Astrocyte (in vitro differentiated cells and primary cell): ENCODE measurements at regions not wholly inside any gene's neighbourhood (a gene's known extent, or its start where the extent isn't known, plus 50 kb on each side); places are given as distances from the start of the nearest gene placed in this dataset.

Experiments used
- EZH2 ChIP-seq: IDR thresholded peaks from 2 replicates; pipeline ENCODE4 v1.6.1; 2012; ENCODE audit warnings: mild to moderate bottlenecking, low read length, inconsistent platforms; ENCODE audit not compliant: insufficient read depth
- TF ChIP-seq, protein P1 (sequence below): IDR thresholded peaks from 2 replicates; pipeline ENCODE4 v1.5.1; 2011; ENCODE audit warnings: low read depth, mild to moderate bottlenecking, inconsistent platforms, low read length, moderate library complexity; ENCODE audit not compliant: insufficient read depth

DNA sequence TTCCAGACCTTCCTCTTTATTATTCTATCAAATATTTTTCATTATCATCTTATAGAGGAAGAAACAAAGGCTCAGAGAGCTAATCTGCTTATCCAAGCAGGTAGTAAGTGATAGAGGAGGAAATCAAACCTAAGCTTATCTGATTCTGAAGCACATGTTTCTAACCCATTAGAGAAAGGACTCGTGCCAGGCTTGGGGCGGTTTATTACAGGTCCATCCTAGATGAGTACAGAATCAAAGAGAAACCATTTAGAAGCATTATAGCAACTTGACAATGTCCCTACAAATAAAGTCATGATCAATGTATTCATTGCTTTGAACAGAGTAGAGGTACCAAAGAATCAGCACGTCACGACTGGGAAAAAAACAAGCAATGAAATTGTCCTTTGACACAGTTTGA lies 303.0 kb downstream of the CYRIA start:
- TF ChIP-seq, protein P1, sequence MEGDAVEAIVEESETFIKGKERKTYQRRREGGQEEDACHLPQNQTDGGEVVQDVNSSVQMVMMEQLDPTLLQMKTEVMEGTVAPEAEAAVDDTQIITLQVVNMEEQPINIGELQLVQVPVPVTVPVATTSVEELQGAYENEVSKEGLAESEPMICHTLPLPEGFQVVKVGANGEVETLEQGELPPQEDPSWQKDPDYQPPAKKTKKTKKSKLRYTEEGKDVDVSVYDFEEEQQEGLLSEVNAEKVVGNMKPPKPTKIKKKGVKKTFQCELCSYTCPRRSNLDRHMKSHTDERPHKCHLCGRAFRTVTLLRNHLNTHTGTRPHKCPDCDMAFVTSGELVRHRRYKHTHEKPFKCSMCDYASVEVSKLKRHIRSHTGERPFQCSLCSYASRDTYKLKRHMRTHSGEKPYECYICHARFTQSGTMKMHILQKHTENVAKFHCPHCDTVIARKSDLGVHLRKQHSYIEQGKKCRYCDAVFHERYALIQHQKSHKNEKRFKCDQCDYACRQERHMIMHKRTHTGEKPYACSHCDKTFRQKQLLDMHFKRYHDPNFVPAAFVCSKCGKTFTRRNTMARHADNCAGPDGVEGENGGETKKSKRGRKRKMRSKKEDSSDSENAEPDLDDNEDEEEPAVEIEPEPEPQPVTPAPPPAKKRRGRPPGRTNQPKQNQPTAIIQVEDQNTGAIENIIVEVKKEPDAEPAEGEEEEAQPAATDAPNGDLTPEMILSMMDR = no peak
- no peak for TF ChIP-seq EZH2
